GM23338 (cell line): ENCODE measurements at regions not wholly inside any gene's neighbourhood (a gene's known extent, or its start where the extent isn't known, plus 50 kb on each side); places are given as distances from the start of the nearest gene placed in this dataset.

Experiments used
- ATAC-seq: fragments of 200-7000 bp; cut with Tn5 transposase; 3 replicates; pipeline ENCODE4 v1.9.1; 2020
- DNase-seq: peaks from one replicate; pipeline ENCODE4 v3.0.0-alpha.2; 2015; ENCODE audit warnings: low spot score
- H2AFZ ChIP-seq: fragments of 200-600 bp; sonication (generic); 2 replicates; pipeline ENCODE4 v1.8.0; 2016; ENCODE audit warnings: antibody characterized with exemption, mild to moderate bottlenecking, moderate library complexity
- H3F3A ChIP-seq: fragments of 200-600 bp; sonication (generic); replicated peaks from 2 replicates; pipeline ENCODE4 v1.8.0; 2017; ENCODE audit warnings: antibody characterized with exemption, mixed run types, low read depth
- H3K27ac ChIP-seq: fragments of 200-600 bp; sonication (generic); 2 replicates; pipeline ENCODE4 v1.6.1; 2016; ENCODE audit warnings: low read depth
- H3K27me3 ChIP-seq: fragments of 200-600 bp; sonication (generic); 2 replicates; pipeline ENCODE4 v1.8.0; 2016; ENCODE audit warnings: mild to moderate bottlenecking, mixed run types, moderate library complexity; ENCODE audit not compliant: insufficient read depth
- H3K36me3 ChIP-seq: fragments of 200-600 bp; sonication (generic); 2 replicates; pipeline ENCODE4 v1.8.0; 2016; ENCODE audit warnings: mild to moderate bottlenecking; ENCODE audit not compliant: insufficient read depth
- H3K4me1 ChIP-seq: fragments of 200-600 bp; sonication (generic); 2 replicates; pipeline ENCODE4 v1.8.0; 2016; ENCODE audit warnings: mild to moderate bottlenecking, moderate library complexity; ENCODE audit not compliant: insufficient read depth
- H3K4me2 ChIP-seq: fragments of 200-600 bp; sonication (generic); 2 replicates; pipeline ENCODE4 v1.7.1; 2017; ENCODE audit warnings: mixed run types
- H3K4me3 ChIP-seq: fragments of 200-600 bp; sonication (generic); 2 replicates; pipeline ENCODE4 v1.6.1; 2016; ENCODE audit warnings: mixed run types
- H3K79me2 ChIP-seq: fragments of 200-600 bp; sonication (generic); replicated peaks from 2 replicates; pipeline ENCODE4 v1.8.0; 2017; ENCODE audit warnings: mild to moderate bottlenecking; ENCODE audit not compliant: insufficient read depth
- H3K9me2 ChIP-seq: fragments of 200-600 bp; sonication (generic); 2 replicates; pipeline ENCODE4 v1.8.0; 2017; ENCODE audit not compliant: insufficient read depth
- H4K20me1 ChIP-seq: fragments of 200-600 bp; sonication (generic); replicated peaks from 2 replicates; pipeline ENCODE4 v1.8.0; 2017; ENCODE audit warnings: mild to moderate bottlenecking; ENCODE audit not compliant: insufficient read depth
- H3K27ac Mint-ChIP-seq: 2 replicates; pipeline ENCODE4 v1.8.0; 2020; ENCODE audit warnings: inconsistent platforms, mild to moderate bottlenecking, moderate library complexity, mixed read lengths
- H3K27me3 Mint-ChIP-seq: 3 replicates; pipeline ENCODE4 v1.8.0; 2022; ENCODE audit warnings: low read depth, mild to moderate bottlenecking, moderate library complexity, mixed read lengths, inconsistent platforms; ENCODE audit not compliant: insufficient read depth, poor library complexity
- H3K36me3 Mint-ChIP-seq: 3 replicates; pipeline ENCODE4 v1.8.0; 2021; ENCODE audit warnings: low read depth, mild to moderate bottlenecking, inconsistent platforms, moderate library complexity, mixed read lengths
- H3K4me1 Mint-ChIP-seq: 3 replicates; pipeline ENCODE4 v1.8.0; 2020; ENCODE audit warnings: mild to moderate bottlenecking, inconsistent platforms, mixed read lengths
- H3K4me3 Mint-ChIP-seq: 3 replicates; pipeline ENCODE4 v1.8.0; 2021; ENCODE audit warnings: moderate library complexity, mild to moderate bottlenecking, inconsistent platforms, mixed read lengths
- H3K9me3 Mint-ChIP-seq: 3 replicates; pipeline ENCODE4 v1.8.0; 2020; ENCODE audit warnings: moderate library complexity, mild to moderate bottlenecking, inconsistent platforms, mixed read lengths
- EZH2 ChIP-seq: fragments of 200-600 bp; sonication (generic); IDR thresholded peaks from one replicate; pipeline ENCODE4 v1.8.0; 2017; ENCODE audit warnings: antibody characterized with exemption, mild to moderate bottlenecking, low read depth; ENCODE audit not compliant: unreplicated experiment
- EZH2phosphoT487 ChIP-seq: fragments of 200-600 bp; sonication (generic); IDR thresholded peaks from one replicate; pipeline ENCODE4 v1.8.1; 2018; ENCODE audit warnings: antibody characterized with exemption; ENCODE audit not compliant: unreplicated experiment
- JUNB ChIP-seq: IDR thresholded peaks from one replicate; pipeline ENCODE4 v1.6.1; 2016; ENCODE audit warnings: antibody characterized with exemption; ENCODE audit not compliant: unreplicated experiment
- NANOG ChIP-seq: IDR thresholded peaks from 2 replicates; pipeline ENCODE4 v1.6.1; 2016; ENCODE audit warnings: antibody characterized with exemption, borderline replicate concordance
- POLR2AphosphoS5 ChIP-seq: IDR thresholded peaks from 2 replicates; pipeline ENCODE4 v1.6.1; 2016; ENCODE audit warnings: antibody characterized with exemption, low read depth
- ZNF331 ChIP-seq: fragments of 250-450 bp; sonication (Bioruptor Pico); IDR thresholded peaks from 2 replicates; pipeline ENCODE4 v1.5.0; 2020; ENCODE audit warnings: low read depth, mild to moderate bottlenecking, moderate library complexity
- TF ChIP-seq, protein P1 (sequence below): fragments of 250-450 bp; sonication (Bioruptor Pico); IDR thresholded peaks from 2 replicates; pipeline ENCODE4 v1.5.0; 2020; ENCODE audit warnings: mild to moderate bottlenecking, moderate library complexity
- TF ChIP-seq, protein P2 (sequence below): IDR thresholded peaks from 2 replicates; pipeline ENCODE4 v1.6.1; 2016; ENCODE audit warnings: antibody characterized with exemption
- TF ChIP-seq, protein P3 (sequence below), 2 experiments: fragments of 200-600 bp in 1 of 2; sonication (generic) in 1 of 2; conservative IDR thresholded peaks; 2 replicates each; pipeline versions ENCODE4 v1.5.1 to v1.6.1; 2016 to 2017; ENCODE audit warnings: antibody characterized with exemption in 2 of 2, low read depth in 2 of 2, mild to moderate bottlenecking in 2 of 2, moderate library complexity in 1 of 2

DNA sequence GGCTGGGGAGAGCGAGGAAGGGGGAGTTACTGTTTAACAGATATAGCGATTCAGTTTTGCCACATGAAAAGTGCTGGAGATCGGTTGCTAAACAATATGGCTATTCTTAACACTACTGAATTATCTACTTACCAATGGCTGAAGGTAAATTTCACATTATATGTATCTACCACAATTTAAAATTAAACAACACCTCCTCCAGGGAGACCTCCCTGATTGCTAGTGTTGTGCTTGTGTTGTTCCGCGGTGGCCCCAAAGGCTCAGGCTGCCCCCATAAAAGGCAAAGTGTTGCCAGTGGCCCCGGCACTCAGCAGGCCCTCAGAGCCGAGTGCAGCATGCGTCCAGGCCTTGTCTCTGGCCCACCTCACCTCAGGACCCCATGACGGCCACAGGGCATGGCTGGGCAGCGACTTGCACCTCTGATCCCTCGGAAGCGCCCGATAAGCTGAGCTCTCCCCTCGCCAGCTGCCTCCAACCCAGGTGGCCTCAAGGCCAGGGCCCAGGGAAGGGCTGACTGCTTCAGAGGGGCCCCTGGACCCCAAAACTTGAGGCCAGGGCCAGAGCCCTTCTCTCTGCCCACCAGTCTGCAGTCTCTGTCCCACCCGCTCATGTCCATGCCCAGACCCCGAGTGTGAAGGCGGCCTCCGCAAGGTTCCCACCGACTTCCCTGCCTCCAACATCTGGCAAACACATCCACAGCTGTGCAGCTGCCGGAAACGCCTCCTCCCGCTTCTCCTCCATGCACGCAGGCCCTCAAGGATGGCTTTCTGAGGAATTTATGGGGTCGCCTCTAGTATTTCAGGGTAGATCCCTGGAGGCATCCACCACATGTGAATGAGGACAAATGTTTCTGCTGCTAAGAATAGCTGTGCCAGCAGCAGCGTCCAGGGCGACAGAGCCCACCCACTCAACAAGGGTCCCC is 60.0 kb downstream of the NCOR2 start (continued):
- TF ChIP-seq, protein P1, sequence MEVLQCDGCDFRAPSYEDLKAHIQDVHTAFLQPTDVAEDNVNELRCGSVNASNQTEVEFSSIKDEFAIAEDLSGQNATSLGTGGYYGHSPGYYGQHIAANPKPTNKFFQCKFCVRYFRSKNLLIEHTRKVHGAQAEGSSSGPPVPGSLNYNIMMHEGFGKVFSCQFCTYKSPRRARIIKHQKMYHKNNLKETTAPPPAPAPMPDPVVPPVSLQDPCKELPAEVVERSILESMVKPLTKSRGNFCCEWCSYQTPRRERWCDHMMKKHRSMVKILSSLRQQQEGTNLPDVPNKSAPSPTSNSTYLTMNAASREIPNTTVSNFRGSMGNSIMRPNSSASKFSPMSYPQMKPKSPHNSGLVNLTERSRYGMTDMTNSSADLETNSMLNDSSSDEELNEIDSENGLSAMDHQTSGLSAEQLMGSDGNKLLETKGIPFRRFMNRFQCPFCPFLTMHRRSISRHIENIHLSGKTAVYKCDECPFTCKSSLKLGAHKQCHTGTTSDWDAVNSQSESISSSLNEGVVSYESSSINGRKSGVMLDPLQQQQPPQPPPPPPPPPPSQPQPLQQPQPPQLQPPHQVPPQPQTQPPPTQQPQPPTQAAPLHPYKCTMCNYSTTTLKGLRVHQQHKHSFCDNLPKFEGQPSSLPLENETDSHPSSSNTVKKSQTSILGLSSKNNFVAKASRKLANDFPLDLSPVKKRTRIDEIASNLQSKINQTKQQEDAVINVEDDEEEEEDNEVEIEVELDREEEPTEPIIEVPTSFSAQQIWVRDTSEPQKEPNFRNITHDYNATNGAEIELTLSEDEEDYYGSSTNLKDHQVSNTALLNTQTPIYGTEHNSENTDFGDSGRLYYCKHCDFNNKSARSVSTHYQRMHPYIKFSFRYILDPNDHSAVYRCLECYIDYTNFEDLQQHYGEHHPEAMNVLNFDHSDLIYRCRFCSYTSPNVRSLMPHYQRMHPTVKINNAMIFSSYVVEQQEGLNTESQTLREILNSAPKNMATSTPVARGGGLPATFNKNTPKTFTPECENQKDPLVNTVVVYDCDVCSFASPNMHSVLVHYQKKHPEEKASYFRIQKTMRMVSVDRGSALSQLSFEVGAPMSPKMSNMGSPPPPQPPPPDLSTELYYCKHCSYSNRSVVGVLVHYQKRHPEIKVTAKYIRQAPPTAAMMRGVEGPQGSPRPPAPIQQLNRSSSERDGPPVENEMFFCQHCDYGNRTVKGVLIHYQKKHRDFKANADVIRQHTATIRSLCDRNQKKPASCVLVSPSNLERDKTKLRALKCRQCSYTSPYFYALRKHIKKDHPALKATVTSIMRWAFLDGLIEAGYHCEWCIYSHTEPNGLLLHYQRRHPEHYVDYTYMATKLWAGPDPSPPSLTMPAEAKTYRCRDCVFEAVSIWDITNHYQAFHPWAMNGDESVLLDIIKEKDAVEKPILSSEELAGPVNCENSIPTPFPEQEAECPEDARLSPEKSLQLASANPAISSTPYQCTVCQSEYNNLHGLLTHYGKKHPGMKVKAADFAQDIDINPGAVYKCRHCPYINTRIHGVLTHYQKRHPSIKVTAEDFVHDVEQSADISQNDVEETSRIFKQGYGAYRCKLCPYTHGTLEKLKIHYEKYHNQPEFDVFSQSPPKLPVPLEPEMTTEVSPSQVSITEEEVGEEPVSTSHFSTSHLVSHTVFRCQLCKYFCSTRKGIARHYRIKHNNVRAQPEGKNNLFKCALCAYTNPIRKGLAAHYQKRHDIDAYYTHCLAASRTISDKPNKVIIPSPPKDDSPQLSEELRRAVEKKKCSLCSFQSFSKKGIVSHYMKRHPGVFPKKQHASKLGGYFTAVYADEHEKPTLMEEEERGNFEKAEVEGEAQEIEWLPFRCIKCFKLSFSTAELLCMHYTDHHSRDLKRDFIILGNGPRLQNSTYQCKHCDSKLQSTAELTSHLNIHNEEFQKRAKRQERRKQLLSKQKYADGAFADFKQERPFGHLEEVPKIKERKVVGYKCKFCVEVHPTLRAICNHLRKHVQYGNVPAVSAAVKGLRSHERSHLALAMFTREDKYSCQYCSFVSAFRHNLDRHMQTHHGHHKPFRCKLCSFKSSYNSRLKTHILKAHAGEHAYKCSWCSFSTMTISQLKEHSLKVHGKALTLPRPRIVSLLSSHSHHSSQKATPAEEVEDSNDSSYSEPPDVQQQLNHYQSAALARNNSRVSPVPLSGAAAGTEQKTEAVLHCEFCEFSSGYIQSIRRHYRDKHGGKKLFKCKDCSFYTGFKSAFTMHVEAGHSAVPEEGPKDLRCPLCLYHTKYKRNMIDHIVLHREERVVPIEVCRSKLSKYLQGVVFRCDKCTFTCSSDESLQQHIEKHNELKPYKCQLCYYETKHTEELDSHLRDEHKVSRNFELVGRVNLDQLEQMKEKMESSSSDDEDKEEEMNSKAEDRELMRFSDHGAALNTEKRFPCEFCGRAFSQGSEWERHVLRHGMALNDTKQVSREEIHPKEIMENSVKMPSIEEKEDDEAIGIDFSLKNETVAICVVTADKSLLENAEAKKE (CRISPR knock-in tag), result no peak
- TF ChIP-seq ZNF331 (CRISPR knock-in tag), result no peak
- no peak for TF ChIP-seq EZH2
- TF ChIP-seq NANOG, result no peak
- TF ChIP-seq, protein P2, sequence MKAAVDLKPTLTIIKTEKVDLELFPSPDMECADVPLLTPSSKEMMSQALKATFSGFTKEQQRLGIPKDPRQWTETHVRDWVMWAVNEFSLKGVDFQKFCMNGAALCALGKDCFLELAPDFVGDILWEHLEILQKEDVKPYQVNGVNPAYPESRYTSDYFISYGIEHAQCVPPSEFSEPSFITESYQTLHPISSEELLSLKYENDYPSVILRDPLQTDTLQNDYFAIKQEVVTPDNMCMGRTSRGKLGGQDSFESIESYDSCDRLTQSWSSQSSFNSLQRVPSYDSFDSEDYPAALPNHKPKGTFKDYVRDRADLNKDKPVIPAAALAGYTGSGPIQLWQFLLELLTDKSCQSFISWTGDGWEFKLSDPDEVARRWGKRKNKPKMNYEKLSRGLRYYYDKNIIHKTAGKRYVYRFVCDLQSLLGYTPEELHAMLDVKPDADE, result no peak
- TF ChIP-seq EZH2phosphoT487, result no peak
- no peak for TF ChIP-seq POLR2AphosphoS5

DNA sequence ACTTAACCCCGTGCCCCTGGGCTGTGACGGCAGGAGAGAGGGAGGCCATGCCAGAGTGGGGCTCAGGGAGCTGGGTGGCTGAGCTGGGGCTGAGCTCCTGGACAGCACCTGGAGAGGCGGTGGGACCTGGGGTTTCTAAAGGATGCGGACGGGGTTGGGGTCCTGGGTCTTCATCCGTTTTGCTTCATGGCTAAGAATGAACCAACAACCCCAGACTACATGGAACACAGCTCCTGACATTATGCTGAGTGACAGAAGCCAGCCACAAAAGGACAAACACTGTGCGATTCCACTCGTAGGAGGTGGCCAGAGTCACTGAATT is 60.6 kb downstream of the NCOR2 start:
- no peaks in the 10 kb centered on the region for H3K36me3 ChIP-seq
- peak overlapping the region; percentile 38; the same call in 1 of the 2 replicates for H3K4me2 ChIP-seq
- peaks cover 5% of the 10 kb centered on the region; the same call in 1 of the 2 replicates for H3F3A ChIP-seq
- peaks cover 47% of the 10 kb centered on the region for H3K4me1 ChIP-seq
- Mint-ChIP-seq H3K27me3 (peaks cover 25% of the 10 kb centered on the region), H3K36me3 (peaks cover 9% of the 10 kb centered on the region; the same call in 2 of the 3 replicates), H3K27ac (peak overlapping the region; percentile 81), H3K4me3 (no peak overlapping the region), H3K4me1 (peaks cover 86% of the 10 kb centered on the region), H3K9me3 (no peaks in the 10 kb centered on the region; the same call in 1 of the 3 replicates)
- no peak for ATAC-seq
- H3K27ac ChIP-seq, result peak overlapping the region; percentile 79
- H3K79me2 ChIP-seq, result peaks cover 100% of the 10 kb centered on the region
- H2AFZ ChIP-seq, result no peak overlapping the region
- H3K4me3 ChIP-seq, result no peak overlapping the region
- no peaks in the 10 kb centered on the region for H3K9me2 ChIP-seq
- no peak for DNase-seq
- H4K20me1 ChIP-seq, result peaks cover 19% of the 10 kb centered on the region
- no peaks in the 10 kb centered on the region for H3K27me3 ChIP-seq
- TF ChIP-seq, protein P3, sequence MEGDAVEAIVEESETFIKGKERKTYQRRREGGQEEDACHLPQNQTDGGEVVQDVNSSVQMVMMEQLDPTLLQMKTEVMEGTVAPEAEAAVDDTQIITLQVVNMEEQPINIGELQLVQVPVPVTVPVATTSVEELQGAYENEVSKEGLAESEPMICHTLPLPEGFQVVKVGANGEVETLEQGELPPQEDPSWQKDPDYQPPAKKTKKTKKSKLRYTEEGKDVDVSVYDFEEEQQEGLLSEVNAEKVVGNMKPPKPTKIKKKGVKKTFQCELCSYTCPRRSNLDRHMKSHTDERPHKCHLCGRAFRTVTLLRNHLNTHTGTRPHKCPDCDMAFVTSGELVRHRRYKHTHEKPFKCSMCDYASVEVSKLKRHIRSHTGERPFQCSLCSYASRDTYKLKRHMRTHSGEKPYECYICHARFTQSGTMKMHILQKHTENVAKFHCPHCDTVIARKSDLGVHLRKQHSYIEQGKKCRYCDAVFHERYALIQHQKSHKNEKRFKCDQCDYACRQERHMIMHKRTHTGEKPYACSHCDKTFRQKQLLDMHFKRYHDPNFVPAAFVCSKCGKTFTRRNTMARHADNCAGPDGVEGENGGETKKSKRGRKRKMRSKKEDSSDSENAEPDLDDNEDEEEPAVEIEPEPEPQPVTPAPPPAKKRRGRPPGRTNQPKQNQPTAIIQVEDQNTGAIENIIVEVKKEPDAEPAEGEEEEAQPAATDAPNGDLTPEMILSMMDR (conservative IDR thresholded peaks at IDR 0.05; ENCODE audit: low read depth in 2 of 2), result no peak
- TF ChIP-seq POLR2AphosphoS5 (no peak), JUNB (no peak)
- TF ChIP-seq, protein P2, result no peak
